ENCODE measurements at regions not wholly inside any gene's neighbourhood (a gene's known extent, or its start where the extent isn't known, plus 50 kb on each side); places are given as distances from the start of the nearest gene placed in this dataset.

- Histone ChIP-seq H3K9ac (ENCODE audit: low read length) (no peak overlapping the region), H3K4me3 (replicated peaks in 1 of 2; ENCODE audit: low read depth in 1 of 2, low read length in 2 of 2) (no peak overlapping the region), H3K27ac (ENCODE audit: low read depth, low read length) (no peak overlapping the region), H3K4me1 (ENCODE audit: control insufficient read depth in 1 of 2, insufficient read depth in 2 of 2, low read length in 2 of 2) (no peaks in the 10 kb centered on the region), H3K9me2 (ENCODE audit: insufficient read depth) (no peaks in the 10 kb centered on the region), H3K9me3 (ENCODE audit: control insufficient read depth in 1 of 2, insufficient read depth in 1 of 2, low read depth in 1 of 2, low read length in 2 of 2) (peaks cover 11 to 24% of the 10 kb centered on the region in 2 experiments; a peak in 2 of 4 replicates), H3K79me2 (ENCODE audit: insufficient read depth, low read length) (no peaks in the 10 kb centered on the region), H3K27me3 (ENCODE audit: insufficient read depth, low read length) (no peaks in the 10 kb centered on the region), H3K4me2 (ENCODE audit: low read length) (no peak overlapping the region), H3K36me3 (ENCODE audit: control insufficient read depth in 1 of 2, insufficient read depth in 2 of 2, low read length in 2 of 2) (no peaks in the 10 kb centered on the region), H2AFZ (ENCODE audit: low read depth, low read length, poor library complexity, severe bottlenecking) (no peak overlapping the region), H4K20me1 (ENCODE audit: insufficient read depth) (no peaks in the 10 kb centered on the region)
- intact Hi-C loops (cut with micrococcal nuclease) = no loop called here
- TF ChIP-seq ELF1 (IDR thresholded peaks at IDR 0.05; ENCODE audit: borderline replicate concordance, low read depth) = no peak
- no peak for TF ChIP-seq POLR2AphosphoS5 (IDR thresholded peaks at IDR 0.05; ENCODE audit: low read depth, low read length)
- TF ChIP-seq CBX3 (IDR thresholded peaks at IDR 0.05; ENCODE audit: low read depth) = no peak
- no peak for TF ChIP-seq ZNF274 (IDR thresholded peaks at IDR 0.05; ENCODE audit: low read depth, low read length)
- TF ChIP-seq FOSL1 (IDR thresholded peaks at IDR 0.05; ENCODE audit: low read depth) = no peak
- TF ChIP-seq EGR1 (IDR thresholded peaks at IDR 0.05; ENCODE audit: low read depth) = no peak
- TF ChIP-seq CEBPB (IDR thresholded peaks at IDR 0.05; ENCODE audit: low read depth) = no peak
- TF ChIP-seq, protein P1, sequence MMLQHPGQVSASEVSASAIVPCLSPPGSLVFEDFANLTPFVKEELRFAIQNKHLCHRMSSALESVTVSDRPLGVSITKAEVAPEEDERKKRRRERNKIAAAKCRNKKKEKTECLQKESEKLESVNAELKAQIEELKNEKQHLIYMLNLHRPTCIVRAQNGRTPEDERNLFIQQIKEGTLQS (IDR thresholded peaks at IDR 0.05) = no peak
- TF ChIP-seq SP1 (IDR thresholded peaks at IDR 0.05; ENCODE audit: low read depth) = no peak
- no peak for TF ChIP-seq EZH2 (IDR thresholded peaks at IDR 0.05)
- TF ChIP-seq RAD21 (IDR thresholded peaks at IDR 0.05; ENCODE audit: low read depth) = no peak
- TF ChIP-seq, protein P2, sequence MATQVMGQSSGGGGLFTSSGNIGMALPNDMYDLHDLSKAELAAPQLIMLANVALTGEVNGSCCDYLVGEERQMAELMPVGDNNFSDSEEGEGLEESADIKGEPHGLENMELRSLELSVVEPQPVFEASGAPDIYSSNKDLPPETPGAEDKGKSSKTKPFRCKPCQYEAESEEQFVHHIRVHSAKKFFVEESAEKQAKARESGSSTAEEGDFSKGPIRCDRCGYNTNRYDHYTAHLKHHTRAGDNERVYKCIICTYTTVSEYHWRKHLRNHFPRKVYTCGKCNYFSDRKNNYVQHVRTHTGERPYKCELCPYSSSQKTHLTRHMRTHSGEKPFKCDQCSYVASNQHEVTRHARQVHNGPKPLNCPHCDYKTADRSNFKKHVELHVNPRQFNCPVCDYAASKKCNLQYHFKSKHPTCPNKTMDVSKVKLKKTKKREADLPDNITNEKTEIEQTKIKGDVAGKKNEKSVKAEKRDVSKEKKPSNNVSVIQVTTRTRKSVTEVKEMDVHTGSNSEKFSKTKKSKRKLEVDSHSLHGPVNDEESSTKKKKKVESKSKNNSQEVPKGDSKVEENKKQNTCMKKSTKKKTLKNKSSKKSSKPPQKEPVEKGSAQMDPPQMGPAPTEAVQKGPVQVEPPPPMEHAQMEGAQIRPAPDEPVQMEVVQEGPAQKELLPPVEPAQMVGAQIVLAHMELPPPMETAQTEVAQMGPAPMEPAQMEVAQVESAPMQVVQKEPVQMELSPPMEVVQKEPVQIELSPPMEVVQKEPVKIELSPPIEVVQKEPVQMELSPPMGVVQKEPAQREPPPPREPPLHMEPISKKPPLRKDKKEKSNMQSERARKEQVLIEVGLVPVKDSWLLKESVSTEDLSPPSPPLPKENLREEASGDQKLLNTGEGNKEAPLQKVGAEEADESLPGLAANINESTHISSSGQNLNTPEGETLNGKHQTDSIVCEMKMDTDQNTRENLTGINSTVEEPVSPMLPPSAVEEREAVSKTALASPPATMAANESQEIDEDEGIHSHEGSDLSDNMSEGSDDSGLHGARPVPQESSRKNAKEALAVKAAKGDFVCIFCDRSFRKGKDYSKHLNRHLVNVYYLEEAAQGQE (IDR thresholded peaks at IDR 0.05; ENCODE audit: low read depth) = no peak
- TF ChIP-seq CTCF (IDR thresholded peaks at IDR 0.05 in 2 of 3, conservative IDR thresholded peaks at IDR 0.05 in 1 of 3; ENCODE audit: borderline replicate concordance in 1 of 3, insufficient read depth in 1 of 3, low read depth in 2 of 3, low read length in 2 of 3) = no peak
- TF ChIP-seq POLR2A (IDR thresholded peaks at IDR 0.05; ENCODE audit: borderline replicate concordance, extremely low read depth, insufficient read depth, insufficient read length) = no peak
- no peak for TF ChIP-seq TCF7L2 (IDR thresholded peaks at IDR 0.05; ENCODE audit: borderline replicate concordance, extremely low read depth, insufficient read depth, insufficient read length)
- no peak for TF ChIP-seq SIN3A (IDR thresholded peaks at IDR 0.05; ENCODE audit: low read depth)
- no peak for TF ChIP-seq EZH2phosphoT487 (IDR thresholded peaks at IDR 0.05; ENCODE audit: borderline replicate concordance)
- TF ChIP-seq, protein P3, sequence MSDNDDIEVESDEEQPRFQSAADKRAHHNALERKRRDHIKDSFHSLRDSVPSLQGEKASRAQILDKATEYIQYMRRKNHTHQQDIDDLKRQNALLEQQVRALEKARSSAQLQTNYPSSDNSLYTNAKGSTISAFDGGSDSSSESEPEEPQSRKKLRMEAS (IDR thresholded peaks at IDR 0.05) = no peak
- TF ChIP-seq SRF (IDR thresholded peaks at IDR 0.05; ENCODE audit: low read depth) = no peak
- TF ChIP-seq YY1 (IDR thresholded peaks at IDR 0.05; ENCODE audit: extremely low read depth, insufficient replicate concordance, low read depth, low read length) = no peak
- RAD21 ChIA-PET (ENCODE audit: low non-redundant PET in 1 of 2, low total read pairs in 2 of 2, uncharacterized antibody in 2 of 2, unreplicated experiment in 2 of 2) = no interaction called here
- CTCF ChIA-PET = no interaction called here
- ATAC-seq = no peak
- no peak for DNase-seq (ENCODE audit: low read depth, low spot score)
- BruUV-seq (replicated peaks) = no TSS peak
- POLR2A ChIA-PET = no interaction called here
Measured at GRCh38 chr16:52367821-52368220, 179.1 kb downstream of the TOX3 start.
